PC-9 (cell line): ENCODE measurements at regions not wholly inside any gene's neighbourhood (a gene's known extent, or its start where the extent isn't known, plus 50 kb on each side); places are given as distances from the start of the nearest gene placed in this dataset.

Experiments used
- BruUV-seq: library from RNA; stranded (reverse); fragments of 400-500 nt; replicated peaks from 2 replicates; lab custom pipeline; 2021; lab: Mats Ljungman, UMichigan
- CTCF ChIA-PET: fragments of 300-600 bp; sonication (Branson Sonifier 250); formaldehyde crosslinking; loops from one replicate; lab custom pipeline; 2022; ENCODE audit warnings: antibody characterized with exemption; lab: Charles Lee
- POLR2A ChIA-PET: fragments of 300-600 bp; sonication (Branson Sonifier 250); formaldehyde crosslinking; loops from one replicate; lab custom pipeline; 2022; ENCODE audit warnings: antibody characterized with exemption; ENCODE audit not compliant: unreplicated experiment; lab: Charles Lee
- DNase-seq, 2 experiments: peaks; one replicate each; pipeline versions ENCODE4 v3.0.0 to v3.0.0-alpha.2; 2015 to 2022; ENCODE audit warnings: mixed read lengths in 1 of 2
- H2AFZ ChIP-seq: fragments of 200-600 bp; sonication (generic); 2 replicates; pipeline ENCODE4 v1.8.1; 2017; ENCODE audit warnings: antibody characterized with exemption
- H3F3A ChIP-seq: fragments of 200-600 bp; sonication (generic); 2 replicates; pipeline ENCODE4 v1.8.1; 2017; ENCODE audit warnings: antibody characterized with exemption, mild to moderate bottlenecking, low read depth; ENCODE audit not compliant: insufficient read depth
- H3K27ac ChIP-seq: fragments of 200-600 bp; sonication (generic); 2 replicates; pipeline ENCODE4 v1.6.1; 2016; ENCODE audit warnings: mixed run types
- H3K27me3 ChIP-seq: fragments of 200-600 bp; sonication (generic); 2 replicates; pipeline ENCODE4 v1.6.1; 2016; ENCODE audit warnings: low read depth, mixed run types; ENCODE audit not compliant: insufficient read depth
- H3K36me3 ChIP-seq: fragments of 200-600 bp; sonication (generic); 2 replicates; pipeline ENCODE4 v1.6.1; 2016; ENCODE audit warnings: low read depth, mixed run types
- H3K4me1 ChIP-seq: fragments of 200-600 bp; sonication (generic); replicated peaks from 2 replicates; pipeline ENCODE4 v1.6.1; 2016; ENCODE audit warnings: mixed run types; ENCODE audit not compliant: insufficient read depth
- H3K4me2 ChIP-seq: fragments of 200-600 bp; sonication (generic); 2 replicates; pipeline ENCODE4 v1.6.1; 2017; ENCODE audit warnings: mixed run types
- H3K4me3 ChIP-seq: fragments of 200-600 bp; sonication (generic); 2 replicates; pipeline ENCODE4 v1.6.1; 2016; ENCODE audit warnings: mixed run types
- H3K79me2 ChIP-seq: fragments of 200-600 bp; sonication (generic); 2 replicates; pipeline ENCODE4 v1.6.1; 2017; ENCODE audit warnings: low read depth, mixed run types
- H3K9me2 ChIP-seq: fragments of 200-600 bp; sonication (generic); 2 replicates; pipeline ENCODE4 v1.8.1; 2017; ENCODE audit warnings: mild to moderate bottlenecking; ENCODE audit not compliant: insufficient read depth
- H3K9me3 ChIP-seq: fragments of 200-600 bp; sonication (generic); 2 replicates; pipeline ENCODE4 v1.8.1; 2016; ENCODE audit warnings: low read depth; ENCODE audit not compliant: insufficient read depth
- H4K20me1 ChIP-seq: fragments of 200-600 bp; sonication (generic); 2 replicates; pipeline ENCODE4 v1.8.1; 2017; ENCODE audit not compliant: insufficient read depth
- CTCF ChIP-seq: fragments of 200-600 bp; sonication (generic); conservative IDR thresholded peaks from 2 replicates; pipeline ENCODE4 v1.6.1; 2017; ENCODE audit warnings: mixed run types, antibody characterized with exemption, mild to moderate bottlenecking, moderate library complexity
- EZH2 ChIP-seq: fragments of 200-600 bp; sonication (generic); IDR thresholded peaks from 2 replicates; pipeline ENCODE4 v1.8.0; 2017; ENCODE audit warnings: antibody characterized with exemption, low read depth
- intact Hi-C: fragments of 100-400 bp; cut with micrococcal nuclease; formaldehyde crosslinking; loops from one replicate; pipeline ENCODE4 v1.10.0; 2022; ENCODE audit not compliant: unreplicated experiment

DNA sequence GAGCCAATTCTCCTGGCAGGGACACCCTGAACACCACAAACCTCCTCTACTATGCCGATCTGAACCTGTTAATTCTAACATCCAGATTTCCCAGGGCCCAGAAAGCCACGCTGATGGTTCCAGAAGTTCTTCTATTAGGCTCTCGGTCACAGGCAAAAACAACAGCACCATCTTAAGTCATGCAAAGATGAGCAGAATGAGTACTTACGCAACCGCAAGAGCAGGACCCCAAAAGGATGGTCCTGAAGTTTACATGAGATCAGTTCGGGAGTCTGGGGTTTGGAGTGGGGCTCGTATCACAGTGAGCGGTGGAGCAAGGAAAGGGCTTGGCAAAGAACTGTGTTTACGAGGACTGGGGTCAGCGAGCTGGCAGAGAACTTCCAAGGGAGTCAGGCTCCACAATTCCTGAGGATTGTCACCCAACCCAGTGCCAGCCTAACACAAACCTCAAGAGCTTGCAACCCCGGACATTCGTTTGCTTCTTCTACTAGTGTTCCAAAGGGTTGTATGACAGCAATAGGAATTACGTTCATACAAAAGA is 532.6 kb downstream of the TNS3 start:
- H3F3A ChIP-seq: no peaks in the 10 kb centered on the region
- CTCF ChIA-PET: no interaction called here
- H2AFZ ChIP-seq: no peak overlapping the region
- H3K4me1 ChIP-seq: no peaks in the 10 kb centered on the region
- H3K79me2 ChIP-seq: no peaks in the 10 kb centered on the region
- BruUV-seq: no TSS peak
- no peaks in the 10 kb centered on the region for H3K9me2 ChIP-seq
- intact Hi-C loops: no loop called here
- H3K27me3 ChIP-seq: no peaks in the 10 kb centered on the region
- H3K27ac ChIP-seq: no peak overlapping the region
- POLR2A ChIA-PET: no interaction called here
- no peak for DNase-seq
- TF ChIP-seq EZH2 (no peak), CTCF (no peak)
- H3K4me3 ChIP-seq: no peak overlapping the region
- no peaks in the 10 kb centered on the region for H3K36me3 ChIP-seq
- H4K20me1 ChIP-seq: no peaks in the 10 kb centered on the region
- H3K9me3 ChIP-seq: no peaks in the 10 kb centered on the region
- no peak overlapping the region for H3K4me2 ChIP-seq

- intact Hi-C loops: no loop called here
- no peaks in the 10 kb centered on the region for H3K9me3 ChIP-seq
- ChIA-PET POLR2A (no interaction called here), CTCF (interaction anchor here (0.6 kb wide), 2 partner anchors 207 to 1788 kb away, joined by 5 to 9 read pairs; no protein-coding TSS in a partner anchor)
- H3K9me2 ChIP-seq: no peaks in the 10 kb centered on the region
- H3K27me3 ChIP-seq: no peaks in the 10 kb centered on the region
- H2AFZ ChIP-seq: no peak overlapping the region
- H3K4me3 ChIP-seq: no peak overlapping the region
- no peak for DNase-seq
- no peaks in the 10 kb centered on the region for H3K36me3 ChIP-seq
- H3K79me2 ChIP-seq: no peaks in the 10 kb centered on the region
- H3K4me2 ChIP-seq: no peak overlapping the region
- no peaks in the 10 kb centered on the region for H3K4me1 ChIP-seq
- TF ChIP-seq EZH2 (no peak), CTCF (no peak)
- no TSS peak for BruUV-seq
- H3F3A ChIP-seq: no peaks in the 10 kb centered on the region
- H3K27ac ChIP-seq: no peak overlapping the region
- no peaks in the 10 kb centered on the region for H4K20me1 ChIP-seq
Observed at GRCh38 chr7:47047384-47047783, 534.5 kb downstream of the TNS3 start.

- H3K79me2 ChIP-seq: no peaks in the 10 kb centered on the region
- no peaks in the 10 kb centered on the region for H3F3A ChIP-seq
- intact Hi-C loops: no loop called here
- H3K4me1 ChIP-seq: no peaks in the 10 kb centered on the region
- no peaks in the 10 kb centered on the region for H3K9me2 ChIP-seq
- H3K4me3 ChIP-seq: no peak overlapping the region
- no peaks in the 10 kb centered on the region for H4K20me1 ChIP-seq
- no peak overlapping the region for H2AFZ ChIP-seq
- CTCF ChIA-PET: interaction anchor here (0.6 kb wide), 2 partner anchors 207 to 1789 kb away, joined by 5 to 9 read pairs; no protein-coding TSS in a partner anchor
- H3K9me3 ChIP-seq: no peaks in the 10 kb centered on the region
- no peaks in the 10 kb centered on the region for H3K27me3 ChIP-seq
- no peak for DNase-seq
- POLR2A ChIA-PET: no interaction called here
- no peaks in the 10 kb centered on the region for H3K36me3 ChIP-seq
- TF ChIP-seq CTCF: no peak
- TF ChIP-seq EZH2: no peak
- H3K4me2 ChIP-seq: no peak overlapping the region
- H3K27ac ChIP-seq: no peak overlapping the region
- BruUV-seq: no TSS peak
Observed at GRCh38 chr7:47046949-47047348, 535.0 kb downstream of the TNS3 start.
